H1 (cell line): ENCODE measurements at regions not wholly inside any gene's neighbourhood (a gene's known extent, or its start where the extent isn't known, plus 50 kb on each side); places are given as distances from the start of the nearest gene placed in this dataset.

Experiments
- CTCF ChIA-PET: fragments of 300-600 bp; sonication (Branson Sonifier 250); formaldehyde crosslinking; loops from one replicate; lab custom pipeline; 2021; ENCODE audit not compliant: partially characterized antibody; lab: Charles Lee
- POLR2A ChIA-PET: fragments of 300-600 bp; sonication (Branson Sonifier 250); formaldehyde crosslinking; loops from one replicate; lab custom pipeline; 2021; ENCODE audit warnings: inconsistent platforms; ENCODE audit not compliant: partially characterized antibody; lab: Charles Lee
- DNase-seq, 2 experiments: peaks; one replicate each; pipeline versions ENCODE4 v3.0.0 to v3.0.0-alpha.2; 2010 to 2022; ENCODE audit warnings: low spot score in 2 of 2, low read depth in 1 of 2, mixed read lengths in 1 of 2
- FAIRE-seq: peaks from 2 replicates; lab custom pipeline; 2011; peaks lifted over from hg19 to GRCh38; lab: Jason Lieb, UNC
- H2AFZ ChIP-seq: 2 replicates; pipeline ENCODE4 v1.8.1; 2012; ENCODE audit warnings: low read length, inconsistent platforms
- H2AK5ac ChIP-seq: 2 replicates; pipeline ENCODE4 v1.6.1; 2013; ENCODE audit warnings: low read depth, low read length
- H2BK120ac ChIP-seq: replicated peaks from 2 replicates; pipeline ENCODE3; 2013; ENCODE audit warnings: low read depth, low read length, inconsistent platforms
- H2BK12ac ChIP-seq: 2 replicates; pipeline ENCODE4 v1.6.1; 2013; ENCODE audit warnings: low read depth, low read length
- H2BK15ac ChIP-seq: 2 replicates; pipeline ENCODE4 v1.6.1; 2013; ENCODE audit warnings: low read length
- H2BK20ac ChIP-seq: 2 replicates; pipeline ENCODE4 v1.6.1; 2013; ENCODE audit warnings: low read length
- H2BK5ac ChIP-seq: 2 replicates; pipeline ENCODE4 v1.6.1; 2013; ENCODE audit warnings: low read depth, low read length
- H3K14ac ChIP-seq: 2 replicates; pipeline ENCODE4 v1.6.1; 2013; ENCODE audit warnings: inconsistent platforms; ENCODE audit not compliant: insufficient read length
- H3K18ac ChIP-seq: 2 replicates; pipeline ENCODE4 v1.6.1; 2013; ENCODE audit warnings: low read length; ENCODE audit errors: extremely low read depth
- H3K23ac ChIP-seq: 2 replicates; pipeline ENCODE4 v1.6.1; 2013; ENCODE audit warnings: inconsistent platforms; ENCODE audit not compliant: insufficient read length
- H3K23me2 ChIP-seq: 2 replicates; pipeline ENCODE4 v1.6.1; 2013; ENCODE audit warnings: low read depth, low read length
- H3K27ac ChIP-seq: 2 replicates; pipeline ENCODE4 v1.6.1; 2011; ENCODE audit warnings: low read depth, low read length, inconsistent platforms
- H3K27me3 ChIP-seq, 4 experiments: replicated peaks in 1 of 4; 1 replicate in 1 of 4; 2 replicates in 3 of 4; pipeline versions ENCODE4 v1.6.1 to v1.8.1; 2011 to 2013; ENCODE audit warnings: low read length in 3 of 4, mild to moderate bottlenecking in 3 of 4, inconsistent platforms in 2 of 4, mixed read lengths in 2 of 4, moderate library complexity in 1 of 4; ENCODE audit not compliant: control insufficient read depth in 3 of 4, insufficient read depth in 3 of 4; ENCODE audit errors: extremely low read depth in 1 of 4
- H3K36me3 ChIP-seq, 4 experiments: 2 replicates each; pipeline versions ENCODE4 v1.6.1 to v1.8.1; 2011 to 2013; ENCODE audit warnings: mild to moderate bottlenecking in 4 of 4, low read length in 3 of 4, moderate library complexity in 2 of 4, control low read depth in 1 of 4, inconsistent platforms in 1 of 4; ENCODE audit not compliant: insufficient read depth in 4 of 4, control insufficient read depth in 2 of 4
- H3K4ac ChIP-seq: replicated peaks from 2 replicates; pipeline ENCODE3; 2013; ENCODE audit warnings: low read length, low read depth, mixed read lengths, inconsistent platforms; ENCODE audit not compliant: insufficient read length
- H3K4me1 ChIP-seq, 4 experiments: replicated peaks in 1 of 4; 1 replicate in 1 of 4; 2 replicates in 3 of 4; pipeline versions ENCODE4 v1.6.1 to v1.8.1; 2011 to 2013; ENCODE audit warnings: low read length in 3 of 4, inconsistent platforms in 2 of 4, mixed read lengths in 1 of 4; ENCODE audit not compliant: insufficient read depth in 4 of 4, control insufficient read depth in 3 of 4
- H3K4me2 ChIP-seq, 2 experiments: 2 replicates each; pipeline versions ENCODE4 v1.6.1 to v1.8.1; 2011 to 2013; ENCODE audit warnings: low read depth in 2 of 2, low read length in 2 of 2, control low read depth in 1 of 2, inconsistent platforms in 1 of 2, mild to moderate bottlenecking in 1 of 2; ENCODE audit not compliant: insufficient read depth in 1 of 2
- H3K4me3 ChIP-seq, 4 experiments: fragments of 200-600, 300-600 bp in 1 of 4; sonication (generic), shearing (Covaris generic), sonication (Bioruptor Twin) in 1 of 4; 2 replicates each; pipeline versions ENCODE4 v1.5.1 to v1.8.1; 2011 to 2016; ENCODE audit warnings: low read length in 4 of 4, low read depth in 3 of 4, control low read depth in 2 of 4, inconsistent platforms in 2 of 4, mild to moderate bottlenecking in 2 of 4, mixed read lengths in 1 of 4, moderate library complexity in 1 of 4; ENCODE audit not compliant: insufficient read depth in 2 of 4; ENCODE audit errors: extremely low read depth in 1 of 4
- H3K56ac ChIP-seq: replicated peaks from 2 replicates; pipeline ENCODE3; 2013; ENCODE audit warnings: low read depth, mild to moderate bottlenecking, mixed read lengths, low read length, inconsistent platforms; ENCODE audit not compliant: insufficient read length
- H3K79me1 ChIP-seq: 2 replicates; pipeline ENCODE4 v1.6.1; 2013; ENCODE audit warnings: low read depth, low read length, control low read depth
- H3K79me2 ChIP-seq, 2 experiments: 2 replicates each; pipeline versions ENCODE4 v1.6.1 to v1.8.1; 2012 to 2013; ENCODE audit warnings: low read length in 2 of 2, mild to moderate bottlenecking in 2 of 2, inconsistent platforms in 1 of 2; ENCODE audit not compliant: insufficient read depth in 2 of 2, control insufficient read depth in 1 of 2
- H3K9ac ChIP-seq, 4 experiments: replicated peaks in 1 of 4; 1 replicate in 1 of 4; 2 replicates in 3 of 4; pipeline versions ENCODE4 v1.6.1 to v1.8.1; 2011 to 2013; ENCODE audit warnings: low read depth in 3 of 4, low read length in 3 of 4, control low read depth in 2 of 4, mild to moderate bottlenecking in 2 of 4, moderate library complexity in 2 of 4, inconsistent platforms in 1 of 4; ENCODE audit errors: extremely low read depth in 1 of 4
- H3K9me3 ChIP-seq, 2 experiments: 2 replicates each; pipeline versions ENCODE4 v1.6.1 to v1.8.1; 2012 to 2013; ENCODE audit warnings: mild to moderate bottlenecking in 2 of 2, moderate library complexity in 2 of 2, control low read depth in 1 of 2, inconsistent platforms in 1 of 2, low read depth in 1 of 2, low read length in 1 of 2, mixed read lengths in 1 of 2; ENCODE audit not compliant: insufficient read depth in 2 of 2
- H4K20me1 ChIP-seq, 2 experiments: replicated peaks in 1 of 2; 2 replicates each; pipeline versions ENCODE3 to v1.8.1; 2011 to 2013; ENCODE audit warnings: inconsistent platforms in 2 of 2, low read length in 2 of 2, mild to moderate bottlenecking in 1 of 2; ENCODE audit not compliant: insufficient read depth in 2 of 2, control insufficient read depth in 1 of 2
- H4K5ac ChIP-seq: 2 replicates; pipeline ENCODE4 v1.6.1; 2013; ENCODE audit warnings: low read length, low read depth, mixed read lengths, inconsistent platforms; ENCODE audit not compliant: insufficient read length
- H4K8ac ChIP-seq: 2 replicates; pipeline ENCODE4 v1.8.0; 2013; ENCODE audit warnings: mild to moderate bottlenecking, moderate library complexity, low read length, inconsistent platforms; ENCODE audit not compliant: insufficient read depth; ENCODE audit errors: extremely low read depth
- H4K91ac ChIP-seq: replicated peaks from 2 replicates; pipeline ENCODE3; 2013; ENCODE audit warnings: low read length, mixed read lengths, inconsistent platforms; ENCODE audit not compliant: insufficient read length
- MAFK ChIP-seq: IDR thresholded peaks from 2 replicates; pipeline ENCODE4 v1.6.1; 2012; ENCODE audit warnings: low read depth, mild to moderate bottlenecking, improper control_type of control experiment, low read length
- SP4 ChIP-seq: IDR thresholded peaks from 2 replicates; pipeline ENCODE4 v1.6.1; 2012; ENCODE audit warnings: low read length, inconsistent platforms
- WGBS, 2 experiments: shearing (Covaris generic) in 1 of 2; methylation state at CpG; one replicate each; pipeline versions ENCODE4 v1.1.6 to v1.1.7; 2013 to 2015; ENCODE audit warnings: low lambda C conversion rate in 2 of 2, mixed read lengths in 2 of 2, inconsistent platforms in 1 of 2, low coverage in 1 of 2, missing lambda C conversion rate in 1 of 2; ENCODE audit not compliant: insufficient replicate concordance in 2 of 2, insufficient coverage in 1 of 2, insufficient read length in 1 of 2; ENCODE audit errors: extremely low coverage in 1 of 2, missing lambda C conversion rate in 1 of 2; 5-methylcytosine and 5-hydroxymethylcytosine counted together

DNA sequence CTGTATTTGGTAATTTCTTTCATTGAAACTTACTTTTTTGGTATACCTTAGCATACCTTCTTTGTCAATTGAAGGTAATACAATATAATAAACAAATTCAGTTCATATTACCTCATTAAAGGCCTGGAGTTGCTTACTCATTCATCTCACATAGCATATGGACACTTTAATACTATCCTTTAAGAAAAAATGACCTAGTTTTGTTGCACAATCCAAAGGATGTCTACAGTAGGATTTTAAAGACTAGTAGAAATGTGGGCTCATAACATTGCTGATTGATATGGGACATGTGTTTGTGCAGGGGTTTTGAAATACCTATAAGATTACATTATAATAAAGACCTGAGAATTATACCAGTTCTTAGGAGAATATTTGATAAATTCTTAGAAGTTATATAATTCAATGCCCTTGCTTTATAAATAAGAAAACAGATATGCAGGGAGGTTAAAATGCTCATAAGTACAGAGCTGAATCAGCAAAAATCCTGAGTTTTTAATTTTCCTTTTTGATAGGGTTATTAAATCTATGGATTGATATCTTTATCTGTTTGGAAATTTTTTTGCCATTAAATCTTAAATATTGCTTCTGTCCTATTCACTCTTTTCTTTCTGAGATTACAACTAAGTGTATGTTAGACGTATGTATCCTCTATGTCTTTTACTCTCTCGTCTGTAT, 352.1 kb downstream of the ATP23 start:
- Histone ChIP-seq H3K9me3 (no peaks in the 10 kb centered on the region), H4K20me1 (no peaks in the 10 kb centered on the region), H3K27me3 (no peaks in the 10 kb centered on the region), H3K23me2 (no peaks in the 10 kb centered on the region), H3K36me3 (no peaks in the 10 kb centered on the region), H4K91ac (no peak overlapping the region), H3K4ac (no peak overlapping the region), H3K23ac (no peak overlapping the region), H3K4me3 (no peak overlapping the region), H3K9ac (no peak overlapping the region), H3K18ac (no peak overlapping the region), H2AFZ (no peak overlapping the region), H3K79me2 (no peaks in the 10 kb centered on the region), H3K4me2 (no peak overlapping the region), H2BK15ac (no peak overlapping the region), H4K8ac (no peak overlapping the region), H2BK20ac (no peak overlapping the region), H4K5ac (no peak overlapping the region), H2BK12ac (no peak overlapping the region), H3K4me1 (no peaks in the 10 kb centered on the region; a peak in 1 of 7 replicates), H3K27ac (no peak overlapping the region), H3K14ac (no peak overlapping the region), H2AK5ac (no peak overlapping the region), H3K56ac (no peak overlapping the region), H3K79me1 (no peaks in the 10 kb centered on the region), H2BK120ac (no peak overlapping the region), H2BK5ac (no peak overlapping the region)
- no peak for FAIRE-seq
- no peak for DNase-seq
- TF ChIP-seq MAFK (peak; percentile 18; the same call in 1 of the 2 replicates), SP4 (no peak)
- 97% methylated on average over 2 of the region's 2 CpGs; no CpG with 5 or more reads in 1 of the 2 experiments for WGBS, 2 experiments
- ChIA-PET CTCF (no interaction called here), POLR2A (no interaction called here)
